ENCODE measurements at regions not wholly inside any gene's neighbourhood (a gene's known extent, or its start where the extent isn't known, plus 50 kb on each side); places are given as distances from the start of the nearest gene placed in this dataset.

DNA sequence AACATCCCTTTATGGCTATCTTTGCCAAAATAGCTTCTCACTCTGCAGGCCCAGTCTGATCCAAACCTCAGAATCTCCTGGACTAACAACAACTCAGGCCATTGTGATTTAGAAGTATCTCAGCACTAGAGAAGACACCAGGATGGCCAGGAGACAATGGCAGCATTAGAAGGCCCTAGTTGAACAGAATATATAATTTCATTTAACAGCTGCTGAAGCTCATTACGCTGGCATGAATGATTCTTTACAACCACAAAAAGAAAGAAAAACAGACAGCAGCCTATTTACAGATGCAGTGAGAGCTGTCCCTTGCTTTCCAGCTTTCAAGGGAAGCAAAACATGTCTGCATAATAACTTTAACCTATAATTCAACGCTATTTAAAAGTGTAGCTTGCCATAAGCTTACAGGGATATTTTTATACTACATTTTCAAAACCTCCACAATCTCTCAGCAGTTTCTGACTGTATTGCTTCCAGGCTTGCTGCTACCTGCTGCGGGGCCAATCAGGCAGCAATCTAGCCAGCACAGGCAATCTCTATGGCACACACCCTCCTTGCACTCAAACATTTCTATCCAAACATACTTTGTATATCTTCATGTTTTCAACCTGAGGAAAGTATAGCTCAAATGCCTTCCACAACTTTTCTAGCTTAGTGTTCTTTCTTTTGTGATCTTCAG, 107.3 kb downstream of the OGFRL1 start:
- no peak overlapping the region for H2BK5ac ChIP-seq (ENCODE audit: low read length)
- no peak overlapping the region for H3K4ac ChIP-seq (ENCODE audit: low read length)
- no peak overlapping the region for H3K23ac ChIP-seq (ENCODE audit: low read depth, low read length, poor library complexity)
- no peak overlapping the region for H3K27ac ChIP-seq (replicated peaks; ENCODE audit: low read length)
- H3K27me3 ChIP-seq (ENCODE audit: control insufficient read depth in 3 of 3, insufficient read depth in 3 of 3, low read depth in 1 of 3, low read length in 3 of 3) = no peaks in the 10 kb centered on the region
- no peak overlapping the region for H4K8ac ChIP-seq (ENCODE audit: low read depth, low read length)
- no peak overlapping the region for H3K4me2 ChIP-seq (ENCODE audit: insufficient read depth, low read length, poor library complexity, severe bottlenecking)
- H4K91ac ChIP-seq (ENCODE audit: low read depth, low read length, poor library complexity) = no peak overlapping the region
- H2AFZ ChIP-seq (ENCODE audit: low read length) = no peak overlapping the region
- H3K18ac ChIP-seq (ENCODE audit: low read length) = no peak overlapping the region
- H2BK120ac ChIP-seq (ENCODE audit: low read depth, low read length) = no peak overlapping the region
- H2BK12ac ChIP-seq (ENCODE audit: low read length) = no peak overlapping the region
- no CpG with 5 or more reads among the region's 3 CpGs for WGBS, 2 donors (ENCODE audit: extremely low coverage in 2 of 2, insufficient read length in 2 of 2, insufficient replicate concordance in 1 of 2)
- H3K4me3 ChIP-seq (ENCODE audit: low read length in 2 of 2) = no peak overlapping the region
- no peaks in the 10 kb centered on the region for H3K79me1 ChIP-seq (ENCODE audit: low read depth, low read length)
- peaks cover 0 to 99% of the 10 kb centered on the region in 2 donors for H3K36me3 ChIP-seq (replicated peaks in 1 of 2; ENCODE audit: control insufficient read depth in 2 of 2, insufficient read depth in 2 of 2, low read length in 2 of 2)
- H2AK5ac ChIP-seq (ENCODE audit: low read depth, low read length) = no peak overlapping the region
- no peak overlapping the region for H2BK15ac ChIP-seq (ENCODE audit: low read length)
- H3K9me3 ChIP-seq (replicated peaks in 1 of 2; ENCODE audit: control insufficient read depth in 2 of 2, insufficient read depth in 1 of 2, low read depth in 1 of 2, low read length in 2 of 2) = no peaks in the 10 kb centered on the region
- peaks cover 1 to 6% of the 10 kb centered on the region in 2 donors for H3K4me1 ChIP-seq (ENCODE audit: control insufficient read depth in 2 of 2, insufficient read depth in 1 of 2, low read depth in 1 of 2, low read length in 2 of 2)
- no peak overlapping the region for H3K9ac ChIP-seq (ENCODE audit: low read depth, low read length, poor library complexity)
- no peak for DNase-seq (ENCODE audit: low spot score)
- H3K14ac ChIP-seq (ENCODE audit: low read length) = no peak overlapping the region

DNA sequence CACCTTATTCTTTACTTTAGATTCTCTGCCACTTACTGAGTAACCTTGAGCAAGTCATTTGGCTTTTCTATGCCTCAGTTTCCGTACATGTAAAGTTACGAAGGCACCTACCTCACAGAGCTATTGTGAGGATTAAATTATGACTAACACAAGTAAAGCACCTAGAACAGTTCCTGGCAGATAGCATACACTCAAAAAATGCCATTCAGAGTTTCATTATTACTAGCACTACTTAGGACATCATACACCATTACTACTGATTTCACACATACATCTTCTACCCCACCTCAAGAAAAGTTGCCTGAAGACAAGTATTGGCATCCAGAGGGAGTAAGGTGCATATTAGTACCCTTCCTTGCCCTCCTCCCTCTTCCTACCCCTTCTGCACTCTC, 107.8 kb downstream of the OGFRL1 start:
- H3K79me1 ChIP-seq (ENCODE audit: low read depth, low read length) = no peaks in the 10 kb centered on the region
- DNase-seq (ENCODE audit: low spot score) = no peak
- no peak overlapping the region for H2AK5ac ChIP-seq (ENCODE audit: low read depth, low read length)
- no peak overlapping the region for H2BK120ac ChIP-seq (ENCODE audit: low read depth, low read length)
- H3K27ac ChIP-seq (replicated peaks; ENCODE audit: low read length) = no peak overlapping the region
- H3K4me1 ChIP-seq (ENCODE audit: control insufficient read depth in 2 of 2, insufficient read depth in 1 of 2, low read depth in 1 of 2, low read length in 2 of 2) = peaks cover 1 to 6% of the 10 kb centered on the region in 2 donors
- no peak overlapping the region for H2BK5ac ChIP-seq (ENCODE audit: low read length)
- no peaks in the 10 kb centered on the region for H3K9me3 ChIP-seq (replicated peaks in 1 of 2; ENCODE audit: control insufficient read depth in 2 of 2, insufficient read depth in 1 of 2, low read depth in 1 of 2, low read length in 2 of 2)
- H2BK12ac ChIP-seq (ENCODE audit: low read length) = no peak overlapping the region
- peaks cover 0 to 98% of the 10 kb centered on the region in 2 donors for H3K36me3 ChIP-seq (replicated peaks in 1 of 2; ENCODE audit: control insufficient read depth in 2 of 2, insufficient read depth in 2 of 2, low read length in 2 of 2)
- H3K4me2 ChIP-seq (ENCODE audit: insufficient read depth, low read length, poor library complexity, severe bottlenecking) = no peak overlapping the region
- H2BK15ac ChIP-seq (ENCODE audit: low read length) = no peak overlapping the region
- H3K14ac ChIP-seq (ENCODE audit: low read length) = no peak overlapping the region
- no peak overlapping the region for H3K23ac ChIP-seq (ENCODE audit: low read depth, low read length, poor library complexity)
- H3K4ac ChIP-seq (ENCODE audit: low read length) = no peak overlapping the region
- no CpG with 5 or more reads among the region's 2 CpGs for WGBS, 2 donors (ENCODE audit: extremely low coverage in 2 of 2, insufficient read length in 2 of 2, insufficient replicate concordance in 1 of 2)
- H3K27me3 ChIP-seq (ENCODE audit: control insufficient read depth in 3 of 3, insufficient read depth in 3 of 3, low read depth in 1 of 3, low read length in 3 of 3) = no peaks in the 10 kb centered on the region
- H4K8ac ChIP-seq (ENCODE audit: low read depth, low read length) = no peak overlapping the region
- no peak overlapping the region for H4K91ac ChIP-seq (ENCODE audit: low read depth, low read length, poor library complexity)
- H3K18ac ChIP-seq (ENCODE audit: low read length) = no peak overlapping the region
- H3K9ac ChIP-seq (ENCODE audit: low read depth, low read length, poor library complexity) = no peak overlapping the region
- no peak overlapping the region for H2AFZ ChIP-seq (ENCODE audit: low read length)
- no peak overlapping the region for H3K4me3 ChIP-seq (ENCODE audit: low read length in 2 of 2)

DNA sequence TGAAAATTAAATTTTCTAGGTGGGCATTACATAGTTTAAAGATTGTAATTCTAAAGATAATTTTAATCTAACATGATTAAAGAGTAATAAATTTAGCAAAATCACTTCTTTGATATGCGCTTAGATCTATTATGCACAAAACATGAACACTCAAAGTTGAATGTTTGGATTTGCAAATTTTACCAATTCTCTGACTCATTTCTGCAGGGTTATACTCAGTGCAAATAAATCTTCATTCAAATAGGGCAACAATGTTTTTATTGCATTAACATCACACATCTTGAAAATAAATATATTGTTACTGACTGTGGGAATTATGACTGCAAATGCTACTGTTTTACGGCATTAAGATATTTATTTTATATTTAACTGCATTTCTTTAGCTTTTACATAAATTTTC, 110.7 kb downstream of the OGFRL1 start:
- Histone ChIP-seq H4K8ac (ENCODE audit: low read depth, low read length) (no peak overlapping the region), H3K9ac (ENCODE audit: low read depth, low read length, poor library complexity) (no peak overlapping the region), H2BK15ac (ENCODE audit: low read length) (no peak overlapping the region), H4K91ac (ENCODE audit: low read depth, low read length, poor library complexity) (no peak overlapping the region), H3K27me3 (ENCODE audit: control insufficient read depth in 3 of 3, insufficient read depth in 3 of 3, low read depth in 1 of 3, low read length in 3 of 3) (no peaks in the 10 kb centered on the region), H2AK5ac (ENCODE audit: low read depth, low read length) (no peak overlapping the region), H3K4me3 (ENCODE audit: low read length in 2 of 2) (no peak overlapping the region), H3K36me3 (replicated peaks in 1 of 2; ENCODE audit: control insufficient read depth in 2 of 2, insufficient read depth in 2 of 2, low read length in 2 of 2) (peaks cover 0 to 98% of the 10 kb centered on the region in 2 donors), H3K79me1 (ENCODE audit: low read depth, low read length) (no peaks in the 10 kb centered on the region), H3K9me3 (replicated peaks in 1 of 2; ENCODE audit: control insufficient read depth in 2 of 2, insufficient read depth in 1 of 2, low read depth in 1 of 2, low read length in 2 of 2) (no peaks in the 10 kb centered on the region), H3K27ac (replicated peaks; ENCODE audit: low read length) (no peak overlapping the region), H3K14ac (ENCODE audit: low read length) (no peak overlapping the region), H2BK12ac (ENCODE audit: low read length) (no peak overlapping the region), H3K18ac (ENCODE audit: low read length) (no peak overlapping the region), H3K4ac (ENCODE audit: low read length) (no peak overlapping the region), H2AFZ (ENCODE audit: low read length) (no peak overlapping the region), H3K4me1 (ENCODE audit: control insufficient read depth in 2 of 2, insufficient read depth in 1 of 2, low read depth in 1 of 2, low read length in 2 of 2) (peaks cover 4 to 11% of the 10 kb centered on the region in 2 donors), H3K4me2 (ENCODE audit: insufficient read depth, low read length, poor library complexity, severe bottlenecking) (no peak overlapping the region), H3K23ac (ENCODE audit: low read depth, low read length, poor library complexity) (no peak overlapping the region), H2BK5ac (ENCODE audit: low read length) (no peak overlapping the region), H2BK120ac (ENCODE audit: low read depth, low read length) (no peak overlapping the region)
- no peak for DNase-seq (ENCODE audit: low spot score)
- WGBS, 2 donors (ENCODE audit: extremely low coverage in 2 of 2, insufficient read length in 2 of 2, insufficient replicate concordance in 1 of 2) = no CpG with 5 or more reads among the region's 2 CpGs

DNA sequence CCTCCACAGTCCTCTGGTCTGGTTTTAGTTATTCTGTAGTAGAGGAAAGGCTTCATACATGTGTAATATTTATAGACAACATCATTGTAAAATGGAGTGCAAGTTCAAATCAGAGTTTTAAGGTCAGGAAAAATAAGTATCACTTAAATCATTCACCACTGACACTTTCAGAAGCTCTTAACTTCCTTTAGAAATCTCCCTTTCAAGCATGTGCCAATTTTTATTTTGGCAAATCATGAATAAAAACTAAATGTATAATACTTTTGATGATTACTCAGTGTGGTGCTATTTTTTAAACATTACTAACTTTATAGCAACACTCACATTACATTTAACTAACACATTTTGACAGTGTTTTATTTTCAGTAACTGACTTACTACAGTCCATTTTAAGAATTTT, 112.2 kb downstream of the OGFRL1 start:
- no peak overlapping the region for H3K4me3 ChIP-seq (ENCODE audit: low read length in 2 of 2)
- no peaks in the 10 kb centered on the region for H3K9me3 ChIP-seq (replicated peaks in 1 of 2; ENCODE audit: control insufficient read depth in 2 of 2, insufficient read depth in 1 of 2, low read depth in 1 of 2, low read length in 2 of 2)
- H2AK5ac ChIP-seq (ENCODE audit: low read depth, low read length) = no peak overlapping the region
- H3K27ac ChIP-seq (replicated peaks; ENCODE audit: low read length) = no peak overlapping the region
- no peak overlapping the region for H3K9ac ChIP-seq (ENCODE audit: low read depth, low read length, poor library complexity)
- no peak overlapping the region for H3K4ac ChIP-seq (ENCODE audit: low read length)
- no peak overlapping the region for H2BK120ac ChIP-seq (ENCODE audit: low read depth, low read length)
- H3K4me1 ChIP-seq (ENCODE audit: control insufficient read depth in 2 of 2, insufficient read depth in 1 of 2, low read depth in 1 of 2, low read length in 2 of 2) = peaks cover 4 to 18% of the 10 kb centered on the region in 2 donors
- H3K14ac ChIP-seq (ENCODE audit: low read length) = no peak overlapping the region
- no peak overlapping the region for H4K91ac ChIP-seq (ENCODE audit: low read depth, low read length, poor library complexity)
- no peak for DNase-seq (ENCODE audit: low spot score)
- no peak overlapping the region for H2AFZ ChIP-seq (ENCODE audit: low read length)
- H3K23ac ChIP-seq (ENCODE audit: low read depth, low read length, poor library complexity) = no peak overlapping the region
- no peak overlapping the region for H3K4me2 ChIP-seq (ENCODE audit: insufficient read depth, low read length, poor library complexity, severe bottlenecking)
- no peak overlapping the region for H3K18ac ChIP-seq (ENCODE audit: low read length)
- peaks cover 0 to 96% of the 10 kb centered on the region in 2 donors for H3K36me3 ChIP-seq (replicated peaks in 1 of 2; ENCODE audit: control insufficient read depth in 2 of 2, insufficient read depth in 2 of 2, low read length in 2 of 2)
- H2BK12ac ChIP-seq (ENCODE audit: low read length) = no peak overlapping the region
- no peak overlapping the region for H2BK5ac ChIP-seq (ENCODE audit: low read length)
- H3K79me1 ChIP-seq (ENCODE audit: low read depth, low read length) = no peaks in the 10 kb centered on the region
- no peak overlapping the region for H2BK15ac ChIP-seq (ENCODE audit: low read length)
- H4K8ac ChIP-seq (ENCODE audit: low read depth, low read length) = no peak overlapping the region
- no peaks in the 10 kb centered on the region for H3K27me3 ChIP-seq (ENCODE audit: control insufficient read depth in 3 of 3, insufficient read depth in 3 of 3, low read depth in 1 of 3, low read length in 3 of 3)
